WERI-Rb-1 (cell line): ENCODE measurements at regions not wholly inside any gene's neighbourhood (a gene's known extent, or its start where the extent isn't known, plus 50 kb on each side); places are given as distances from the start of the nearest gene placed in this dataset.
"Not testable (repeated sequence)": the region's sequence is repeated elsewhere in the genome, so short reads cannot be mapped to it uniquely, and the experiment has no call there.

ENCODE experiments used
- DNase-seq: peaks from one replicate; pipeline ENCODE4 v3.0.0-alpha.2; 2020
- H3K27ac ChIP-seq: fragments of 250-450 bp; sonication (Bioruptor Pico); 2 replicates; pipeline ENCODE4 v1.5.1; 2020; ENCODE audit warnings: mild to moderate bottlenecking, moderate library complexity
- H3K27me3 ChIP-seq: fragments of 250-450 bp; sonication (Bioruptor Pico); 2 replicates; pipeline ENCODE4 v1.5.1; 2021; ENCODE audit warnings: mild to moderate bottlenecking, low read depth, moderate library complexity; ENCODE audit not compliant: insufficient read depth, severe bottlenecking
- H3K36me3 ChIP-seq: fragments of 250-450 bp; sonication (Bioruptor Pico); 2 replicates; pipeline ENCODE4 v1.5.1; 2020; ENCODE audit warnings: mild to moderate bottlenecking, moderate library complexity
- H3K4me3 ChIP-seq: 2 replicates; pipeline ENCODE4 v1.5.1; 2011; ENCODE audit warnings: low read depth, mild to moderate bottlenecking, control low read depth, low read length
- H3K9me3 ChIP-seq: fragments of 250-450 bp; sonication (Bioruptor Pico); 2 replicates; pipeline ENCODE4 v1.5.1; 2021; ENCODE audit warnings: mild to moderate bottlenecking, moderate library complexity; ENCODE audit not compliant: severe bottlenecking
- CTCF ChIP-seq: IDR thresholded peaks from 2 replicates; pipeline ENCODE4 v1.5.1; 2011; ENCODE audit warnings: low read depth, mild to moderate bottlenecking, control low read depth, inconsistent platforms, low read length

GRCh38 chr7:50852901-50853300 lies 70.2 kb upstream of the GRB10 start:
- Histone ChIP-seq H3K27ac (no peak overlapping the region), H3K4me3 (no peak overlapping the region), H3K27me3 (peaks cover 55% of the 10 kb centered on the region), H3K36me3 (no peaks in the 10 kb centered on the region), H3K9me3 (no peaks in the 10 kb centered on the region)
- no peak for TF ChIP-seq CTCF
- DNase-seq = no peak

GRCh38 chr7:50851891-50852290 lies 69.2 kb upstream of the GRB10 start:
- Histone ChIP-seq H3K9me3 (no peaks in the 10 kb centered on the region), H3K27ac (no peak overlapping the region)

DNA sequence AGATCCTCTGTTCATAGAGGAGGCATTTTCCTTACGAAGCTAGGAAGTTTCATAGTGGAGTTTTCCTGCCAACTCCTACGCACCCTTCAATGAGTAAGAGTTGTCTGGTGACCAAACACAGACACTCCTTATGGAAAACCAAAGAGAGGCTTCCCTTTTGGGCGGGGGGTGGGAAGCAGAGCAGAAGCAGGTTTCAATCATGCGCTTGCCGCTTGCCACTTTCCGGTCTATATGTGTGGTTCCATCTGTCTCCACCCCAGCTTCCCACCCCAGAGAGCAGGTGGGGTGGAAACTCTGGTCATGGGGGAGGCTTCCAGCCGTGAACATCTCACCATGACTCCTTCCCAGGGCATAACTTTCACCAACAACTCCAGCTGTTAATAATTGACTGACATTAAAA lies 68.8 kb upstream of the GRB10 start:
- TF ChIP-seq CTCF = no peak
- Histone ChIP-seq H3K27me3 (peaks cover 44% of the 10 kb centered on the region), H3K27ac (no peak overlapping the region), H3K4me3 (no peak overlapping the region), H3K9me3 (no peaks in the 10 kb centered on the region), H3K36me3 (no peaks in the 10 kb centered on the region)
- no peak for DNase-seq

More at GRCh38 chr7:50851891-50852290, 69.2 kb upstream of the GRB10 start:
- Histone ChIP-seq H3K36me3 (no peaks in the 10 kb centered on the region), H3K4me3 (no peak overlapping the region), H3K27me3 (peaks cover 49% of the 10 kb centered on the region)
- TF ChIP-seq CTCF = no peak
- no peak for DNase-seq

DNA sequence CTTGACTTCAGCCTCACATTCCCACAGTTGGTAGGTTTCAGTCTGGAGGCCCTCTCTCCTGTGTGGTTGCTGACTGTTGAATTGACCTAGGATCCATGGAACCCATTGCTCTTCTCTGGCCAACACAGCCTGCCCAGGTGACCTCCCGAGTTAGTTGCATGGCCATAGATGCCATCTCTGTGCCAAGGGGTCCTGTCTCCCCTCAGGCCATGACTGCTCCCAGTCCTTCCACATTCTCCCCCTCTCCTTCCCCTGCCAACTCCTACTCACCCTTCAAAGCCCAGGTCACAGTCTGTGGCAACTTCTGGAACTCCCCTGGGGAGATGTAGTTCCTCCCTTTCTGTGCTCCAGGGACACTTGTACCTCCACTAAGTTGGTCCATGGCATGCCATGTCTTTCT lies 67.3 kb upstream of the GRB10 start:
- no peaks in the 10 kb centered on the region for H3K36me3 ChIP-seq
- TF ChIP-seq CTCF = no peak
- no peak overlapping the region for H3K27ac ChIP-seq
- H3K4me3 ChIP-seq = no peak overlapping the region
- peaks cover 35% of the 10 kb centered on the region for H3K27me3 ChIP-seq
- no peak for DNase-seq
- no peaks in the 10 kb centered on the region for H3K9me3 ChIP-seq

DNA sequence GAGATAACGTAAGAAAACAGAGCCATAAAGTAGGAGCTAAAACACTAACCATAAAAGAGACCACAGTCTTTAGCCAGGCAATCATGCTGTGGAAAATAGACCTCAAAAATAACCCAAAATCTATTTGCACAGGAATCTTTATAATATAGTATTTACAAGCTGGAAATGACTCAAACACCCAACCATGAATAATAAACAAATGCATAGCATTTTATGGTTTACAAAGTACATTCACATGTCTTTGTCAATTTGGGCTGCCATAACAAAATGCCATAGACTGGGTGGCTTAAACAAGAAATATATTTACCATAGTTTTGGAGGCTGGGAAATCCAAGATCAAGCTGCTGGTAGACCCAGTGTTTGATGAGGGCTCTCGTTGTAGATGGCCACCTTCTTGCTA lies 65.5 kb upstream of the GRB10 start:
- H3K27ac ChIP-seq = no peak overlapping the region
- peaks cover 25% of the 10 kb centered on the region for H3K27me3 ChIP-seq

GRCh38 chr7:50844861-50845260 lies 62.2 kb upstream of the GRB10 start:
- peaks cover 13% of the 10 kb centered on the region for H3K27me3 ChIP-seq
- not testable (repeated sequence) for H3K36me3 ChIP-seq, H3K4me3 ChIP-seq, DNase-seq, H3K9me3 ChIP-seq, H3K27ac ChIP-seq

More for the DNA sequence above, 65.5 kb upstream of the GRB10 start:
- H3K4me3 ChIP-seq = no peak overlapping the region
- no peaks in the 10 kb centered on the region for H3K9me3 ChIP-seq
- no peak for TF ChIP-seq CTCF
- DNase-seq = no peak
- H3K36me3 ChIP-seq = no peaks in the 10 kb centered on the region
